ENCODE measurements at regions not wholly inside any gene's neighbourhood (a gene's known extent, or its start where the extent isn't known, plus 50 kb on each side); places are given as distances from the start of the nearest gene placed in this dataset.

DNA sequence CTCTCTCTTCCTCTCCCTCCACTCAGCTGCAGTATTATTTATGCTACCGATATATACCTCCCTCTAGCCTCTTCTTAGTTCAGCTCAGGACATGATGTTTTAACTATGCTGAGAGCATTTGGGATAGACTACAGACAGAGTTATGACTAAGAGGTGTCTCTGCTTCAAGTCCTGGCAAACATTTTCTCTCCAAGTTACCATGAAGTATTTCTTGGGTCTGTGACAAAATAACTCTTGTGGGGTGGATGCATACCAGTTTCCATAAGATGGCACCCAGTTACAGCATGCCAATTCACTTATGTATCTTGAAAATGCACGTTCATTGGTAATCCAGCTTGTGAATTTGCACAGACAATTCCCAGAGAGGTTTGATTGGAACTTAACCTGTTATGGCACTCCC is 737.6 kb downstream of the SLC4A3 start:
- no peak for TF ChIP-seq SP1 (IDR thresholded peaks at IDR 0.05)
- no peak for TF ChIP-seq NFRKB (IDR thresholded peaks at IDR 0.05)
- TF ChIP-seq FOXK2 (IDR thresholded peaks at IDR 0.05): no peak
- no peak for TF ChIP-seq FOXM1 (IDR thresholded peaks at IDR 0.05; ENCODE audit: borderline replicate concordance)

Data from HEK293T (cell line).